HCT116 (cell line): ENCODE measurements at regions not wholly inside any gene's neighbourhood (a gene's known extent, or its start where the extent isn't known, plus 50 kb on each side); places are given as distances from the start of the nearest gene placed in this dataset.

ENCODE experiments used
- ATAC-seq: fragments of 200-7000 bp; cut with Tn5 transposase; 2 replicates; pipeline ENCODE4 v1.9.1; 2020; ENCODE audit warnings: mild to moderate bottlenecking, moderate library complexity
- BruUV-seq: library from RNA; stranded (reverse); fragments of 400-500 nt; replicated peaks from 2 replicates; lab custom pipeline; 2021; lab: Mats Ljungman, UMichigan
- CTCF ChIA-PET: fragments of 300-600 bp; sonication (Branson Sonifier 250); formaldehyde crosslinking; loops from one replicate; lab custom pipeline; 2021; ENCODE audit warnings: antibody characterized with exemption; lab: Charles Lee
- POLR2A ChIA-PET: fragments of 300-600, 350-600 bp; sonication (Branson Sonifier 250); formaldehyde crosslinking; loops from one replicate; lab custom pipeline; 2021; ENCODE audit warnings: antibody characterized with exemption; lab: Charles Lee
- RAD21 ChIA-PET, 2 experiments: fragments of 300-600 bp; sonication (Branson Sonifier 250); formaldehyde crosslinking; loops; one replicate each; lab custom pipeline; 2023; ENCODE audit warnings: low total read pairs in 2 of 2; ENCODE audit not compliant: uncharacterized antibody in 2 of 2, unreplicated experiment in 2 of 2, low non-redundant PET in 1 of 2; lab: Charles Lee
- DNase-seq: peaks from one replicate; pipeline ENCODE4 v3.0.0-alpha.2; 2010; ENCODE audit warnings: low read depth, low spot score
- H2AFZ ChIP-seq: fragments of 200-600 bp; shearing (Covaris generic), sonication (generic); 2 replicates; pipeline ENCODE4 v1.6.1; 2017; ENCODE audit warnings: low read depth, mixed run types, mixed read lengths, antibody characterized with exemption, low read length; ENCODE audit not compliant: poor library complexity, severe bottlenecking
- H3K27ac ChIP-seq: 2 replicates; pipeline ENCODE4 v1.5.1; 2012; ENCODE audit warnings: low read depth, low read length
- H3K27me3 ChIP-seq: fragments of 200-600 bp; sonication (generic); 2 replicates; pipeline ENCODE4 v1.6.1; 2016; ENCODE audit warnings: mixed run types, low read length, mixed read lengths; ENCODE audit not compliant: insufficient read depth
- H3K36me3 ChIP-seq, 2 experiments: fragments of 200-500 bp in 1 of 2; fragments of 200-600 bp in 1 of 2; sonication (Bioruptor generic) in 1 of 2; sonication (generic) in 1 of 2; 2 replicates each; pipeline versions ENCODE4 v1.5.1 to v1.6.1; 2014 to 2016; ENCODE audit warnings: low read length in 2 of 2, inconsistent platforms in 1 of 2, mixed read lengths in 1 of 2, mixed run types in 1 of 2; ENCODE audit not compliant: insufficient read depth in 2 of 2, control insufficient read depth in 1 of 2
- H3K4me1 ChIP-seq, 2 experiments: fragments of 200-600 bp in 1 of 2; sonication (generic) in 1 of 2; 2 replicates each; pipeline versions ENCODE4 v1.5.1 to v1.6.1; 2012 to 2017; ENCODE audit warnings: low read length in 2 of 2, inconsistent platforms in 1 of 2, mild to moderate bottlenecking in 1 of 2, mixed read lengths in 1 of 2, mixed run types in 1 of 2, moderate library complexity in 1 of 2; ENCODE audit not compliant: insufficient read depth in 2 of 2, control insufficient read depth in 1 of 2
- H3K4me2 ChIP-seq: fragments of 200-600 bp; sonication (generic); 2 replicates; pipeline ENCODE4 v1.6.1; 2017; ENCODE audit warnings: mixed run types, low read length, mixed read lengths
- H3K4me3 ChIP-seq, 2 experiments: fragments of 200-600 bp in 1 of 2; sonication (generic) in 1 of 2; replicated peaks in 1 of 2; 2 replicates each; pipeline ENCODE4 v1.5.1; 2011 to 2016; ENCODE audit warnings: low read length in 2 of 2, control low read depth in 1 of 2, low read depth in 1 of 2, mild to moderate bottlenecking in 1 of 2, mixed read lengths in 1 of 2, mixed run types in 1 of 2
- H3K79me2 ChIP-seq: fragments of 200-600 bp; sonication (generic); 2 replicates; pipeline ENCODE4 v1.6.1; 2017; ENCODE audit warnings: mild to moderate bottlenecking, mixed run types, low read length, moderate library complexity, mixed read lengths; ENCODE audit not compliant: insufficient read depth
- H3K9ac ChIP-seq: fragments of 200-600 bp; sonication (generic); 2 replicates; pipeline ENCODE4 v1.6.1; 2016; ENCODE audit warnings: low read length, mixed read lengths
- H3K9me2 ChIP-seq: fragments of 200-600 bp; sonication (generic), shearing (Covaris generic); 2 replicates; pipeline ENCODE4 v1.6.1; 2017; ENCODE audit warnings: mixed run types, mild to moderate bottlenecking, moderate library complexity; ENCODE audit not compliant: insufficient read depth
- H3K9me3 ChIP-seq, 2 experiments: fragments of 200-500 bp in 1 of 2; fragments of 200-600 bp in 1 of 2; sonication (Bioruptor generic) in 1 of 2; sonication (generic) in 1 of 2; 2 replicates each; pipeline ENCODE4 v1.6.1; 2014 to 2017; ENCODE audit warnings: low read length in 2 of 2, mixed read lengths in 2 of 2, inconsistent platforms in 1 of 2, low read depth in 1 of 2, mild to moderate bottlenecking in 1 of 2, mixed run types in 1 of 2, moderate library complexity in 1 of 2; ENCODE audit not compliant: control insufficient read depth in 1 of 2, insufficient read depth in 1 of 2
- H4K20me1 ChIP-seq: fragments of 200-600 bp; sonication (generic), shearing (Covaris generic); 2 replicates; pipeline ENCODE4 v1.6.1; 2017; ENCODE audit warnings: mixed run types, mild to moderate bottlenecking, moderate library complexity; ENCODE audit not compliant: insufficient read depth
- EZH2 ChIP-seq: fragments of 200-600 bp; sonication (generic); IDR thresholded peaks from 2 replicates; pipeline ENCODE4 v1.6.1; 2017; ENCODE audit warnings: antibody characterized with exemption, mixed run types
- EZH2phosphoT487 ChIP-seq: fragments of 200-600 bp; IDR thresholded peaks from 2 replicates; pipeline ENCODE4 v1.6.1; 2018; ENCODE audit warnings: antibody characterized with exemption, borderline replicate concordance
- SRF ChIP-seq: IDR thresholded peaks from 2 replicates; pipeline ENCODE4 v1.6.1; 2012; ENCODE audit warnings: low read depth
- TCF7L2 ChIP-seq: IDR thresholded peaks from 2 replicates; pipeline ENCODE4 v1.7.0; 2011; ENCODE audit warnings: borderline replicate concordance, inconsistent platforms; ENCODE audit not compliant: insufficient read depth, insufficient read length; ENCODE audit errors: extremely low read depth
- YY1 ChIP-seq: IDR thresholded peaks from 2 replicates; pipeline ENCODE4 v1.6.1; 2011; ENCODE audit warnings: low read length, low read depth, moderate library complexity, mild to moderate bottlenecking; ENCODE audit not compliant: insufficient replicate concordance; ENCODE audit errors: extremely low read depth
- ZFX ChIP-seq: fragments of 450-650 bp; IDR thresholded peaks from 2 replicates; pipeline ENCODE4 v1.6.1; 2017
- ZNF274 ChIP-seq: fragments of 200-500 bp; sonication (Bioruptor generic); IDR thresholded peaks from 2 replicates; pipeline ENCODE4 v1.6.1; 2014; ENCODE audit warnings: mild to moderate bottlenecking, low read depth, low read length, inconsistent platforms
- intact Hi-C: fragments of 100-400 bp; cut with micrococcal nuclease; formaldehyde crosslinking; loops from 2 replicates; pipeline ENCODE4 v1.10.0; 2022
- TF ChIP-seq, protein P1 (sequence below), 3 experiments: fragments of 200-600 bp in 1 of 3; sonication (generic) in 1 of 3; IDR thresholded peaks in 2 of 3; conservative IDR thresholded peaks in 1 of 3; 2 replicates each; pipeline ENCODE4 v1.5.1; 2012 to 2017; ENCODE audit warnings: low read depth in 2 of 3, low read length in 2 of 3, antibody characterized with exemption in 1 of 3, borderline replicate concordance in 1 of 3, control low read depth in 1 of 3, mild to moderate bottlenecking in 1 of 3, mixed read lengths in 1 of 3, mixed run types in 1 of 3, moderate library complexity in 1 of 3; ENCODE audit not compliant: insufficient read depth in 1 of 3
- TF ChIP-seq, protein P2 (sequence below): IDR thresholded peaks from 2 replicates; pipeline ENCODE4 v1.6.1; 2012

DNA sequence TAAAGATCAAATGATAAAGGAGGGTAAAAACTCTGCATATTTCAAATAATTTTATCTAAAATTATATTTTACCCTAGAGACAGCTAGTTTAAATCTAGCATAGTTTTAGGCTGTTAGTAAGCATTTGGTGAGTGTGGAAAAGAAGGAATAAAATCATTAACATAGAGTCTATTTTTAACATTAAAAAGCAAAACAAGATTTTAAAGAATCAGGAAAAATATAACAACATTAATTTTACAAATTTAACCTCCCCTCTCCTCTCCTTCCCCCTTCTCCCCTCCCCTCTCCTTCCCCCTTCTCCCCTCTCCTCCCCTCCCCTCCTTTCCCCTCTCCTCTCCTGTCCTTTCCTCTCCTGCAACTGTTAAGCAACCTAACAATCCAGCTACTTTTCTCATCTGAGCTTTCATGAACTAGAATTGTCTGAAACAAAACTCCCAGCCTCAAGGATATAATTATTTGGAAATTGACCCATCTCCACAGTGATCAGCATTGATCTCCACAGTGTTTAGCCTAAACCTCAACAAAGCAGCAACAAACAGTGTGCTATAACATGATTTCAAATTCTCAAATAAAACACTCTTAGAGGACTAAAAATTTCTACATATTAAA lies 293.2 kb downstream of the PPP1R3A start:
- Histone ChIP-seq H3K36me3 (no peaks in the 10 kb centered on the region), H3K4me2 (no peak overlapping the region), H3K27me3 (no peaks in the 10 kb centered on the region), H3K4me1 (no peaks in the 10 kb centered on the region), H4K20me1 (no peaks in the 10 kb centered on the region), H3K4me3 (no peak overlapping the region), H3K9ac (no peak overlapping the region), H3K27ac (no peak overlapping the region), H3K9me3 (0 out of 4 replicates have a peak, but pooled peaks cover 0 to 2% of the 10 kb centered on the region in 2 experiments), H2AFZ (no peak overlapping the region), H3K79me2 (no peaks in the 10 kb centered on the region), H3K9me2 (no peaks in the 10 kb centered on the region)
- POLR2A ChIA-PET = no interaction called here
- CTCF ChIA-PET = no interaction called here
- intact Hi-C loops = no loop called here
- RAD21 ChIA-PET = no interaction called here
- no TSS peak for BruUV-seq
- ATAC-seq (no peak), DNase-seq (no peak)
- no peak for TF ChIP-seq ZNF274

DNA sequence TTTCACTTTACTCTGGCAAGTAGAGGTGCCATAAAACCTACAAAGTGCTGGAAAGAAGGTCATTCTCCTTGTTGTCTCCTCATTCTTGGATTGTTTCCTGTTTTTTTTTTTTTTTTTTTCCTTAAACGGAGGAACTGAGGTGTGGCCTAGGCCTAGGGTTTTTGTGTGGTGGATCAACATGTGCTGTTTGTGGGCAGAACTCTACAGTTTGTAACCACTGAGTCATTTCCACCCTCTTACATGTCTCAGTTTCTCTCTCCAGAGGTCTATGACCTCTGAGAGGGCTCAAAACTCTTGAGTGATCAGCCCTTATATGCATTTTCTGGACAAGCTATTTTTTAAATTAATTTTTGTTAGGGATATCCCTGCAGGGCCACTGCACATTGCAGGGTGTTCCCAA lies 296.0 kb downstream of the PPP1R3A start:
- no TSS peak for BruUV-seq
- Histone ChIP-seq H3K79me2 (no peaks in the 10 kb centered on the region), H3K4me1 (no peaks in the 10 kb centered on the region), H4K20me1 (no peaks in the 10 kb centered on the region), H3K27ac (no peak overlapping the region), H3K4me3 (no peak overlapping the region), H3K9ac (no peak overlapping the region), H3K9me3 (0 out of 4 replicates have a peak, but pooled peaks cover 0 to 4% of the 10 kb centered on the region in 2 experiments), H3K27me3 (no peaks in the 10 kb centered on the region), H3K9me2 (no peaks in the 10 kb centered on the region), H3K4me2 (no peak overlapping the region), H2AFZ (no peak overlapping the region), H3K36me3 (no peaks in the 10 kb centered on the region)
- TF ChIP-seq, protein P1, sequence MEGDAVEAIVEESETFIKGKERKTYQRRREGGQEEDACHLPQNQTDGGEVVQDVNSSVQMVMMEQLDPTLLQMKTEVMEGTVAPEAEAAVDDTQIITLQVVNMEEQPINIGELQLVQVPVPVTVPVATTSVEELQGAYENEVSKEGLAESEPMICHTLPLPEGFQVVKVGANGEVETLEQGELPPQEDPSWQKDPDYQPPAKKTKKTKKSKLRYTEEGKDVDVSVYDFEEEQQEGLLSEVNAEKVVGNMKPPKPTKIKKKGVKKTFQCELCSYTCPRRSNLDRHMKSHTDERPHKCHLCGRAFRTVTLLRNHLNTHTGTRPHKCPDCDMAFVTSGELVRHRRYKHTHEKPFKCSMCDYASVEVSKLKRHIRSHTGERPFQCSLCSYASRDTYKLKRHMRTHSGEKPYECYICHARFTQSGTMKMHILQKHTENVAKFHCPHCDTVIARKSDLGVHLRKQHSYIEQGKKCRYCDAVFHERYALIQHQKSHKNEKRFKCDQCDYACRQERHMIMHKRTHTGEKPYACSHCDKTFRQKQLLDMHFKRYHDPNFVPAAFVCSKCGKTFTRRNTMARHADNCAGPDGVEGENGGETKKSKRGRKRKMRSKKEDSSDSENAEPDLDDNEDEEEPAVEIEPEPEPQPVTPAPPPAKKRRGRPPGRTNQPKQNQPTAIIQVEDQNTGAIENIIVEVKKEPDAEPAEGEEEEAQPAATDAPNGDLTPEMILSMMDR (IDR thresholded peaks at IDR 0.05 in 2 of 3, conservative IDR thresholded peaks at IDR 0.05 in 1 of 3; ENCODE audit: borderline replicate concordance in 1 of 3, insufficient read depth in 1 of 3, low read depth in 2 of 3, low read length in 2 of 3) = no peak
- TF ChIP-seq TCF7L2 (no peak), ZNF274 (no peak), YY1 (no peak), ZFX (no peak), EZH2 (no peak), EZH2phosphoT487 (no peak), SRF (no peak)
- TF ChIP-seq, protein P2, sequence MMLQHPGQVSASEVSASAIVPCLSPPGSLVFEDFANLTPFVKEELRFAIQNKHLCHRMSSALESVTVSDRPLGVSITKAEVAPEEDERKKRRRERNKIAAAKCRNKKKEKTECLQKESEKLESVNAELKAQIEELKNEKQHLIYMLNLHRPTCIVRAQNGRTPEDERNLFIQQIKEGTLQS = no peak
- intact Hi-C loops = no loop called here
- ChIA-PET RAD21 (no interaction called here), POLR2A (no interaction called here), CTCF (no interaction called here)
- ATAC-seq (no peak), DNase-seq (no peak)
